ENCODE measurements at regions not wholly inside any gene's neighbourhood (a gene's known extent, or its start where the extent isn't known, plus 50 kb on each side); places are given as distances from the start of the nearest gene placed in this dataset.

DNA sequence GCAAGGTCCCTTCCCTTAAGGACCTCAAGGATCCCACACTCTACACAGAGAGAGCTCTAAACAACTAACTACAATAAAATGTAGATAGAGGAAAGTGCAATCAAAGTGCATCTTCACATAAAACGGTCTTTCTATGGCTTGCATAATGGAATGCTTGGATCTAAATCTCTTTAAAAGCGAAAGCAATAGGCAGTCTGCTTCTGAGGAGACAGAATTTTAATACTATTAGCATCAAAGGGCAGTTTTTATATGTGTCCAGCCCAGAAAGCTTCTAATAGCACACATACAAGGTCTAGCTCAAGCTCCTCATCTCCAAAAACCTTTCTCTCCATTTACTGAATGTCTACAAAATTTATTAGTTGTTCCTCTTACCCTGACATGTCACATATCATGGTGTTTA, 101.5 kb upstream of the C1GALT1 start:
- no peak overlapping the region for H3K4me3 ChIP-seq (ENCODE audit: low read length)
- no peak overlapping the region for H3K4me2 ChIP-seq (ENCODE audit: low read length)
- no peaks in the 10 kb centered on the region for H3K9me3 ChIP-seq (ENCODE audit: insufficient read depth, low read length)
- no peaks in the 10 kb centered on the region for H3K27me3 ChIP-seq (ENCODE audit: low read depth, low read length)
- no peak for TF ChIP-seq EZH2phosphoT487 (IDR thresholded peaks at IDR 0.05; ENCODE audit: low read depth)
- TF ChIP-seq, protein P1, sequence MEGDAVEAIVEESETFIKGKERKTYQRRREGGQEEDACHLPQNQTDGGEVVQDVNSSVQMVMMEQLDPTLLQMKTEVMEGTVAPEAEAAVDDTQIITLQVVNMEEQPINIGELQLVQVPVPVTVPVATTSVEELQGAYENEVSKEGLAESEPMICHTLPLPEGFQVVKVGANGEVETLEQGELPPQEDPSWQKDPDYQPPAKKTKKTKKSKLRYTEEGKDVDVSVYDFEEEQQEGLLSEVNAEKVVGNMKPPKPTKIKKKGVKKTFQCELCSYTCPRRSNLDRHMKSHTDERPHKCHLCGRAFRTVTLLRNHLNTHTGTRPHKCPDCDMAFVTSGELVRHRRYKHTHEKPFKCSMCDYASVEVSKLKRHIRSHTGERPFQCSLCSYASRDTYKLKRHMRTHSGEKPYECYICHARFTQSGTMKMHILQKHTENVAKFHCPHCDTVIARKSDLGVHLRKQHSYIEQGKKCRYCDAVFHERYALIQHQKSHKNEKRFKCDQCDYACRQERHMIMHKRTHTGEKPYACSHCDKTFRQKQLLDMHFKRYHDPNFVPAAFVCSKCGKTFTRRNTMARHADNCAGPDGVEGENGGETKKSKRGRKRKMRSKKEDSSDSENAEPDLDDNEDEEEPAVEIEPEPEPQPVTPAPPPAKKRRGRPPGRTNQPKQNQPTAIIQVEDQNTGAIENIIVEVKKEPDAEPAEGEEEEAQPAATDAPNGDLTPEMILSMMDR (IDR thresholded peaks at IDR 0.05; ENCODE audit: low read depth, low read length) = no peak
- no peaks in the 10 kb centered on the region for H3K79me2 ChIP-seq (ENCODE audit: low read length)
- no peaks in the 10 kb centered on the region for H3K4me1 ChIP-seq (ENCODE audit: low read length)
- no peaks in the 10 kb centered on the region for H4K20me1 ChIP-seq (ENCODE audit: insufficient read depth, low read length)
- H3K27ac ChIP-seq (ENCODE audit: low read length) = no peak overlapping the region
- no peak overlapping the region for H3K9ac ChIP-seq (ENCODE audit: low read length)
- H2AFZ ChIP-seq (ENCODE audit: low read depth, low read length) = no peak overlapping the region
- no peaks in the 10 kb centered on the region for H3K36me3 ChIP-seq (replicated peaks; ENCODE audit: low read depth, low read length)

DNA sequence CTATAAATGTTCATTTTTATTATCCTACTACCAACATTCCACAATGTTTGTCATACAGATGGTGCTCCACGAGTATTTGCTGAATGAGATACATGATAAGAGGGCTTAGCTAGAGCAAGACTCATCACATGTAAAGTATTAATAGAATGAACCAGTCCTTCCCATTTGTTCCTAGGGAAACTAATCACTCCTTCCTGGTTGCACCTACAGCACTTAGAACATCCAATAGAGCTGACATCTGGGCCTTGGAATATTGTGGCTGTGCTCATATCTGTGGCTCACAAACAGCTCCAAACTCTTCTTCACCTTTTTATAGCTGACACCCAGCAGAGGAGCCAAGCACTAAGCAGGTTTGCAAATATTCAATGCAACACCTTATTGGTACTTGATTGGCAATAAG, 91.9 kb upstream of the C1GALT1 start:
- Histone ChIP-seq H3K4me3 (ENCODE audit: low read length) (no peak overlapping the region), H3K79me2 (ENCODE audit: low read length) (no peaks in the 10 kb centered on the region), H3K27me3 (ENCODE audit: low read depth, low read length) (no peaks in the 10 kb centered on the region), H3K4me1 (ENCODE audit: low read length) (no peaks in the 10 kb centered on the region), H3K36me3 (replicated peaks; ENCODE audit: low read depth, low read length) (no peaks in the 10 kb centered on the region), H3K9ac (ENCODE audit: low read length) (no peak overlapping the region), H2AFZ (ENCODE audit: low read depth, low read length) (no peak overlapping the region), H4K20me1 (ENCODE audit: insufficient read depth, low read length) (no peaks in the 10 kb centered on the region), H3K4me2 (ENCODE audit: low read length) (no peak overlapping the region), H3K9me3 (ENCODE audit: insufficient read depth, low read length) (no peaks in the 10 kb centered on the region), H3K27ac (ENCODE audit: low read length) (no peak overlapping the region)
- TF ChIP-seq EZH2phosphoT487 (IDR thresholded peaks at IDR 0.05; ENCODE audit: low read depth) = no peak
- TF ChIP-seq, protein P1 (IDR thresholded peaks at IDR 0.05; ENCODE audit: low read depth, low read length) = no peak

DNA sequence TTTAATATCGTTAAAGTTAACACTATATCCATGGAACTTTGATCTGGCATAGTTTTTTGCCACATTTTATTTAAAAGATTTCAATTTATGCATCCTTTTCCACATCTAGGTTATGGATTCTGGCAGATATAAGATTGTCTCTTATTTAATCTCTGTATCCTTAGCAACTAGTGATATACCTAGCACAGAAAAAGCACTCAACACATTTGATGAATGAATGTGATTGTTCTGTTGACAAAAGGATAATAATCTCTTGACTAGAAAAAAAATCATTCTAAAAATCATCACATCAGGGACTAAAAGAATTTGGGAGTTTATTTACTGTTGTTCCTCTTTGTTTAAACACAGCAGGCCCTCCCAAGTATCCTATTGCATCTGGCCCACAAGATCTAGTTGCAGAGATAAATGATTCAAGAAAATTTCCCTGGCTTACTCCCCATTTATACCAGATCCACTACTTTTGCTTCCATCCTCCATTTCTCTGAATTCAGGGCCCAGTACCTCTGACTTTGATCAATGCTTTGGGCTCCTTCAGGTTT, 84.0 kb upstream of the C1GALT1 start:
- no peak overlapping the region for H2AFZ ChIP-seq (ENCODE audit: low read depth, low read length)
- no peaks in the 10 kb centered on the region for H3K9me3 ChIP-seq (ENCODE audit: insufficient read depth, low read length)
- no peak overlapping the region for H3K27ac ChIP-seq (ENCODE audit: low read length)
- no peaks in the 10 kb centered on the region for H3K27me3 ChIP-seq (ENCODE audit: low read depth, low read length)
- no peaks in the 10 kb centered on the region for H3K4me1 ChIP-seq (ENCODE audit: low read length)
- TF ChIP-seq EZH2phosphoT487 (IDR thresholded peaks at IDR 0.05; ENCODE audit: low read depth) = no peak
- TF ChIP-seq, protein P1 (IDR thresholded peaks at IDR 0.05; ENCODE audit: low read depth, low read length) = no peak
- H3K4me3 ChIP-seq (ENCODE audit: low read length) = no peak overlapping the region
- no peak overlapping the region for H3K4me2 ChIP-seq (ENCODE audit: low read length)
- H3K9ac ChIP-seq (ENCODE audit: low read length) = no peak overlapping the region
- no peaks in the 10 kb centered on the region for H4K20me1 ChIP-seq (ENCODE audit: insufficient read depth, low read length)
- H3K36me3 ChIP-seq (replicated peaks; ENCODE audit: low read depth, low read length) = no peaks in the 10 kb centered on the region
- H3K79me2 ChIP-seq (ENCODE audit: low read length) = no peaks in the 10 kb centered on the region

DNA sequence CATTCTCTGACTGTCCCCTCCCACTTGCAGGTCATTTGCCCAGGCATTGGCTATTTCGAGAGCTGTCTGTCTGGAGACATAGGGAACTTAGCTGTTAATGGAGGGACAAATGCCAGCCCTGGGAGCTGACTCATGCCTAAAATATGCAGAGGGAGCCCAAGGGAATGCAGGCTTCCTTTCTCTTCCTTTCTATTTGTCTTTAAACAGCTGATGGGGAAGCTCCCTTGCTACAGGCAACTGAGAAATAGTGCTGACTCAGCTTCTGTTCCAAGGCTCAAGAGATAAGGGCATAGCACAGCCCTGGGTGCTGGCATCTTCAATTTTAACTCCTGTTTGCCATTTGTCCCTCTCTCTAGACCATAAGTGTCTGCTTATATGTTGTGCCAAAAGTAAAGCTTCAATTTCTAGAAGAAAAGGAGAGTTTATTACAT, 82.7 kb upstream of the C1GALT1 start:
- Histone ChIP-seq H2AFZ (ENCODE audit: low read depth, low read length) (no peak overlapping the region), H3K36me3 (replicated peaks; ENCODE audit: low read depth, low read length) (no peaks in the 10 kb centered on the region), H3K27me3 (ENCODE audit: low read depth, low read length) (no peaks in the 10 kb centered on the region), H3K4me3 (ENCODE audit: low read length) (no peak overlapping the region), H3K4me1 (ENCODE audit: low read length) (no peaks in the 10 kb centered on the region), H3K79me2 (ENCODE audit: low read length) (no peaks in the 10 kb centered on the region), H3K9me3 (ENCODE audit: insufficient read depth, low read length) (no peaks in the 10 kb centered on the region), H4K20me1 (ENCODE audit: insufficient read depth, low read length) (no peaks in the 10 kb centered on the region), H3K4me2 (ENCODE audit: low read length) (no peak overlapping the region), H3K27ac (ENCODE audit: low read length) (no peak overlapping the region), H3K9ac (ENCODE audit: low read length) (no peak overlapping the region)
- TF ChIP-seq EZH2phosphoT487 (IDR thresholded peaks at IDR 0.05; ENCODE audit: low read depth) = no peak
- TF ChIP-seq, protein P1 (IDR thresholded peaks at IDR 0.05; ENCODE audit: low read depth, low read length) = no peak

Measured in OCI-LY3 (cell line).